K562 (cell line): ENCODE measurements at regions not wholly inside any gene's neighbourhood (a gene's known extent, or its start where the extent isn't known, plus 50 kb on each side); places are given as distances from the start of the nearest gene placed in this dataset.

Experiments
- ATAC-seq: fragments of 200-7000 bp; cut with Tn5 transposase; 3 replicates; pipeline ENCODE4 v1.9.1; 2020; ENCODE audit warnings: moderate library complexity
- BruUV-seq: library from RNA; stranded (reverse); fragments of 400-500 nt; replicated peaks from 2 replicates; lab custom pipeline; 2021; lab: Mats Ljungman, UMichigan
- CTCF ChIA-PET: fragments of 300-600 bp; formaldehyde crosslinking; extraction: SDS; loops from one replicate; lab custom pipeline; 2021; ENCODE audit warnings: low intra/inter-chr PET ratio; lab: Yijun Ruan, JAX
- POLR2A ChIA-PET: fragments of 300-600, 350-650 bp; sonication (Branson Sonifier 250); formaldehyde crosslinking; extraction: SDS; loops from one replicate; lab custom pipeline; 2021; ENCODE audit warnings: antibody characterized with exemption, inconsistent platforms; lab: Yijun Ruan, JAX
- DNase-seq, 4 experiments: peaks; one replicate each; pipeline versions ENCODE4 v3.0.0 to v3.0.0-alpha.2; 2011 to 2018; ENCODE audit warnings: low spot score in 3 of 4, mixed read lengths in 3 of 4; ENCODE audit errors: extremely low read depth in 1 of 4
- FAIRE-seq: peaks from 2 replicates; lab custom pipeline; 2011; peaks lifted over from hg19 to GRCh38; lab: Jason Lieb, UNC
- H2AFZ ChIP-seq: 2 replicates; pipeline ENCODE4 v1.6.0; 2011; ENCODE audit warnings: low read depth, low read length, control low read depth, inconsistent platforms
- H3K27ac ChIP-seq: fragments of 200-600 bp; 3 replicates; pipeline ENCODE4 v1.8.0; 2011; ENCODE audit warnings: low read depth, mild to moderate bottlenecking, control low read depth, inconsistent platforms, low read length, moderate library complexity, mixed read lengths; ENCODE audit errors: extremely low read depth
- H3K27me3 ChIP-seq, 2 experiments: fragments of 300-600 bp in 1 of 2; 2 replicates in 1 of 2; 3 replicates in 1 of 2; pipeline versions ENCODE4 v1.6.0 to v1.8.0; 2011; ENCODE audit warnings: inconsistent platforms in 2 of 2, low read length in 2 of 2, mild to moderate bottlenecking in 1 of 2, mixed read lengths in 1 of 2, moderate library complexity in 1 of 2; ENCODE audit not compliant: control insufficient read depth in 2 of 2, insufficient read depth in 2 of 2
- H3K36me3 ChIP-seq: fragments of 300-600 bp; 3 replicates; pipeline ENCODE4 v1.8.0; 2011; ENCODE audit warnings: mild to moderate bottlenecking, low read length, inconsistent platforms; ENCODE audit not compliant: control insufficient read depth, insufficient read depth
- H3K4me1 ChIP-seq, 2 experiments: fragments of 200-600 bp in 1 of 2; replicated peaks in 1 of 2; 2 replicates in 1 of 2; 3 replicates in 1 of 2; pipeline versions ENCODE4 v1.5.1 to v1.8.0; 2011; ENCODE audit warnings: inconsistent platforms in 2 of 2, low read length in 2 of 2, mild to moderate bottlenecking in 1 of 2, mixed read lengths in 1 of 2, moderate library complexity in 1 of 2; ENCODE audit not compliant: control insufficient read depth in 2 of 2, insufficient read depth in 2 of 2
- H3K4me2 ChIP-seq: 2 replicates; pipeline ENCODE4 v1.6.1; 2011; ENCODE audit warnings: low read length, control low read depth, inconsistent platforms, mixed read lengths; ENCODE audit not compliant: insufficient read depth
- H3K4me3 ChIP-seq: fragments of 200-600 bp; sonication (generic), shearing (Covaris generic); 2 replicates; pipeline ENCODE4 v1.5.1; 2016; ENCODE audit warnings: control low read depth, inconsistent platforms
- H3K79me2 ChIP-seq: fragments of 200-600 bp; 3 replicates; pipeline ENCODE4 v1.8.0; 2011; ENCODE audit warnings: low read length, inconsistent platforms; ENCODE audit not compliant: control insufficient read depth, insufficient read depth
- H3K9ac ChIP-seq, 2 experiments: 2 replicates each; pipeline versions ENCODE4 v1.6.0 to v1.6.1; 2011; ENCODE audit warnings: low read depth in 2 of 2, low read length in 2 of 2, control low read depth in 1 of 2, inconsistent platforms in 1 of 2, mild to moderate bottlenecking in 1 of 2, mixed read lengths in 1 of 2; ENCODE audit not compliant: insufficient read depth in 1 of 2
- H3K9me1 ChIP-seq: one replicate; pipeline ENCODE4 v1.6.0; 2011; ENCODE audit warnings: inconsistent platforms, mild to moderate bottlenecking, low read length, moderate library complexity; ENCODE audit not compliant: control insufficient read depth, insufficient read depth
- H3K9me3 ChIP-seq: replicated peaks from 2 replicates; pipeline ENCODE4 v1.5.1; 2011; ENCODE audit warnings: low read depth, low read length, inconsistent platforms; ENCODE audit not compliant: control insufficient read depth, insufficient read depth
- H4K20me1 ChIP-seq: replicated peaks from 2 replicates; pipeline ENCODE4 v1.6.1; 2011; ENCODE audit warnings: low read length, inconsistent platforms, mixed read lengths; ENCODE audit not compliant: control insufficient read depth, insufficient read depth
- ASH1L ChIP-seq: fragments of 450-650 bp; IDR thresholded peaks from 2 replicates; pipeline ENCODE4 v1.6.1; 2018; ENCODE audit warnings: borderline replicate concordance, mild to moderate bottlenecking, low read depth; ENCODE audit not compliant: partially characterized antibody
- CCNT2 ChIP-seq: IDR thresholded peaks from 2 replicates; pipeline ENCODE4 v1.6.1; 2011; ENCODE audit warnings: borderline replicate concordance, low read depth, mild to moderate bottlenecking, moderate library complexity, mixed read lengths, low read length; ENCODE audit not compliant: insufficient read length; ENCODE audit errors: extremely low read depth
- FOXA3 ChIP-seq, 2 experiments: fragments of 450-650 bp in 1 of 2; sonication (generic) in 1 of 2; formaldehyde crosslinking; IDR thresholded peaks in 1 of 2; conservative IDR thresholded peaks in 1 of 2; 2 replicates each; pipeline versions ENCODE4 v1.4.0 to v1.8.0; 2020 to 2022; ENCODE audit warnings: mild to moderate bottlenecking in 2 of 2, missing genetic modification reagents in 1 of 2
- MEIS2 ChIP-seq: fragments of 450-650 bp; IDR thresholded peaks from 2 replicates; pipeline ENCODE4 v1.6.1; 2014; ENCODE audit warnings: mild to moderate bottlenecking; ENCODE audit not compliant: partially characterized antibody
- PBX2 ChIP-seq, 2 experiments: IDR thresholded peaks in 1 of 2; conservative IDR thresholded peaks in 1 of 2; 2 replicates each; pipeline ENCODE4 v1.6.1; 2016; ENCODE audit warnings: low read depth in 2 of 2, mild to moderate bottlenecking in 1 of 2, missing compliant biosample characterization in 1 of 2, missing genetic modification characterization in 1 of 2, moderate library complexity in 1 of 2
- ZNF592 ChIP-seq: fragments of 450-650 bp; IDR thresholded peaks from 2 replicates; pipeline ENCODE4 v1.6.1; 2017; ENCODE audit warnings: antibody characterized with exemption, mild to moderate bottlenecking
- WGBS: fragments of 100-300 bp; shearing (Covaris generic); methylation state at CpG from one replicate; pipeline ENCODE4 v1.1.6; 2016; ENCODE audit warnings: low coverage, mixed read lengths; ENCODE audit not compliant: insufficient coverage; ENCODE audit errors: missing lambda C conversion rate; 5-methylcytosine and 5-hydroxymethylcytosine counted together
- in situ Hi-C: fragments of 300-500 bp; cut with MboI; formaldehyde crosslinking; loops from 4 replicates; pipeline ENCODE4 v1.15.0; 2018; ENCODE audit warnings: inconsistent platforms, mixed read lengths
- intact Hi-C: fragments of 100-400 bp; cut with micrococcal nuclease; formaldehyde crosslinking; loops from 2 replicates; pipeline ENCODE4 v1.14.2; 2022

- no peak overlapping the region for H3K9ac ChIP-seq
- H3K27me3 ChIP-seq = peaks cover 6 to 10% of the 10 kb centered on the region in 2 experiments; a peak in 4 of 5 replicates
- 0% methylated on average over 11 of the region's 11 CpGs for WGBS
- DNase-seq (no peak), FAIRE-seq (no peak), ATAC-seq (no peak)
- in situ Hi-C loops = no loop called here
- no peaks in the 10 kb centered on the region for H4K20me1 ChIP-seq
- H3K27ac ChIP-seq = no peak overlapping the region
- H3K4me2 ChIP-seq = no peak overlapping the region
- no TSS peak for BruUV-seq
- H3K4me3 ChIP-seq = no peak overlapping the region
- no peaks in the 10 kb centered on the region for H3K4me1 ChIP-seq
- TF ChIP-seq CCNT2 = no peak
- no peak for TF ChIP-seq ZNF592
- peak; percentile 26 for TF ChIP-seq MEIS2
- TF ChIP-seq ASH1L = no peak
- TF ChIP-seq PBX2 (CRISPR knock-in tag; IDR thresholded peaks at IDR 0.05; ENCODE audit: low read depth) = no peak
- peak; percentile 53 for TF ChIP-seq PBX2 (tag; conservative IDR thresholded peaks at IDR 0.05; ENCODE audit: low read depth)
- peak in 1 of 2 experiments; percentile 45; a peak in 2 of 4 replicates for TF ChIP-seq FOXA3 (CRISPR knock-in tag; conservative IDR thresholded peaks at IDR 0.05 in 1 of 2, IDR thresholded peaks at IDR 0.05 in 1 of 2)
- no peaks in the 10 kb centered on the region for H3K9me3 ChIP-seq
- intact Hi-C loops = no loop called here
- no peaks in the 10 kb centered on the region for H3K9me1 ChIP-seq
- ChIA-PET POLR2A (no interaction called here), CTCF (no interaction called here)
- H3K36me3 ChIP-seq = no peaks in the 10 kb centered on the region
- H2AFZ ChIP-seq = no peak overlapping the region
- no peaks in the 10 kb centered on the region for H3K79me2 ChIP-seq
These were observed 373.9 kb upstream of the NFE2L3 start for GRCh38 chr7:25777969-25778708.
